ENCODE measurements at regions not wholly inside any gene's neighbourhood (a gene's known extent, or its start where the extent isn't known, plus 50 kb on each side); places are given as distances from the start of the nearest gene placed in this dataset.
"Not testable (repeated sequence)": the region's sequence is repeated elsewhere in the genome, so short reads cannot be mapped to it uniquely, and the experiment has no call there.

GRCh38 chr7:69335331-69335730, 262.9 kb upstream of the AUTS2 start:
- DNase-seq (ENCODE audit: low spot score) = no peak

GRCh38 chr7:69336976-69337375, 261.3 kb upstream of the AUTS2 start:
- no peak for DNase-seq (ENCODE audit: low spot score)

- no peak for DNase-seq (ENCODE audit: low spot score)
These were observed 260.1 kb upstream of the AUTS2 start for GRCh38 chr7:69338144-69338543.

- no peak for DNase-seq (ENCODE audit: low spot score)
These were observed 257.0 kb upstream of the AUTS2 start for GRCh38 chr7:69341288-69341687.

- no peak for DNase-seq (ENCODE audit: low spot score)
These were observed 256.0 kb upstream of the AUTS2 start for GRCh38 chr7:69342154-69342884.

DNA sequence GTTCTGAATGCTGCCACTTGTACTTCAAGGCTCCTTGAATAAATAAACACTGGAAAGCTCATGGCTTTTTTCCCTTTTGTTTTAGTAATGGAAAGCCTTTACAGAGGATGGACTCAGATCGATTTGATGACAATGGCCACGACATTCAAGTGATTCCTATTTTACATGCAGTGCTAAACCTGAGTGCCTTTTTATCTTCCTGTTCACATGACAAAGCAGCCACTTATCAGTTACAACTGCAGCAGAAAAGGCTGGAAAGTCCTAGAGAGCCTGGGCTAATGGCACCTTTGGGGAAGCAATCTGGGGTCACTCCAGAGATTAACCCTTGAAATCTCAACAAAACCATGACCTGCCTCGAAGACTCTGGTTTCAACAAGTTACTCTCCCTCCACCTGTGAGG, 249.0 kb upstream of the AUTS2 start:
- no peak for DNase-seq (ENCODE audit: low spot score)

DNA sequence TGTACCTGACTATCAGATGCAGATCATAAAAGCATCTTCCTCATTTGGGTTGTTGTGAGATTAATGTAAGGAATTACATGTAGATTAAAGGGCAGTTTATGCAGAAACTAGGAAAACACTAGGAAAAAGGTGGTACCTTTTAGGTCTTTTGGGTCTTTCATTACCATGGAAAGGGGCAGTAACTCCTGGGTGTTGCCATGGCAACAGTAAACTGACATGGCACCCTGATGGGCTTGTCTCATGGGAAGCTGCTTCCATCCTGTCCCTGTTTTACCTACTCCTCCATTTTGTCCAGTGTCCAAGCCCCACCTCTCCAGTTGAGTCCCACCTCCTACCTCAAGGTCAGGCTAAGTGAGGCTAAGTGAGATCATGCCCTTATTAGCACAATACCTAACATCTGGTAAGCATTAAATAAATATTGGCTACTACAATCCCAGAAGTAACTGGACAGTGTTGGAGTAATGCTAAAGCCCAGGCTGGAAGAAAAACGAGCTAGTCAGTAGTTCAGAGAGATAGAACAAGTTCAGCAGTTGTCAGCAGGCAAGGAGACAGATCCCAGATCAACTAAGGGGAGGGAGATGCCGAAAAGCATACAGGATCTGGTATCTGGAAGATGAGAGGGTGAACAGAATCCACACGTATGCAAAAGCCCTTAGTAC, 240.0 kb upstream of the AUTS2 start:
- no peak for DNase-seq (ENCODE audit: low spot score)

DNA sequence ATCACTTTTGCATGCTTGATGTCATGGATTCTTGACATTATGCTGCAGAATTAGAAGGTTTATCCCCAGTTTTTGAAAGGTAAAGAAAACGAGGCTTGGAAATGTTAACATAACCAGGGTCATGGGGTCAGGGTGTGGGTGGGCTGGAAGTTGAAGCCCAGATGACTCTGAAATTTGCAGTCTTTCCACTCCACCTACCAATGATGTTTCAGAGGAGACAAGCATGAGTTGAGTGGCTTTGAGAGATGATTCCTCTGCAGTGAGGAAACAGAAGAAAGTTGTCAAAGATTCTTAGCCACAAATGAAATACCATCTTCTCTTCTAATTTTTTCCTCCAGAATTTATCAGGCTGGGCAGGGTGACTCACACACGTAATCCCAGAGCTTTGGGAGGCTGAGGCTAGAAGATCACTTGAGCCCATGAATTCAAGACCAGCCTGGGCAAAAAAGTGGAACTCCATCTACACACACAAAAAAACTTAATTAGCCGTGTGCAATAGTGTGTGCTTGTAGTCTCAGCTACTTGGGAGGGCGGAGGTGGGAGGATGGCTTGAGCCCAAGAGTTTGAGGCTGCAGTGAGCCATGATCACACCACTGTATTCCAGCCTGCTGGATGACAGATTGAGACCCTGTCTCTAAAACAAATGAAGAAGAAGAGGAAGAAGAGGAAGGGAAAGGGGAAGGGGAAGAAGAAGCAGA, 239.1 kb upstream of the AUTS2 start:
- no peak for DNase-seq (ENCODE audit: low spot score)

DNA sequence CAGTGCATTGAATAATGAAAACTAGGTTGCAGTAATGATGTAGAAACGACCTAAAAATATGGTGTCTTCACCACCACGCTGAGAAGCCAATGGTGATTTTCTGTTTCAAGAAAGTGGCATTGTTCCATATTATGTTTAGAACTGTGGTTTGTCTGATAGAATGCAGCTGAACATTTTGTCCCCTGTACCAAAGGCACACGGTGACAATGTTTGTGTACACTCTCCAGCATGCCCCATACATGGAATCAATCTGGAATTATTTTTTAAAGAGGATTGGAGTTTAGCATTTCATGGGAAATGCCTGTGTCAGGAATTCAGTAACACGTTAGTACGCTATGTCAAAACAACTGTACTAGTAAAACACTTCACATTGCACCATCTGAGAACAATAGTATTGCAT, 237.4 kb upstream of the AUTS2 start:
- no peak for DNase-seq (ENCODE audit: low spot score)

DNA sequence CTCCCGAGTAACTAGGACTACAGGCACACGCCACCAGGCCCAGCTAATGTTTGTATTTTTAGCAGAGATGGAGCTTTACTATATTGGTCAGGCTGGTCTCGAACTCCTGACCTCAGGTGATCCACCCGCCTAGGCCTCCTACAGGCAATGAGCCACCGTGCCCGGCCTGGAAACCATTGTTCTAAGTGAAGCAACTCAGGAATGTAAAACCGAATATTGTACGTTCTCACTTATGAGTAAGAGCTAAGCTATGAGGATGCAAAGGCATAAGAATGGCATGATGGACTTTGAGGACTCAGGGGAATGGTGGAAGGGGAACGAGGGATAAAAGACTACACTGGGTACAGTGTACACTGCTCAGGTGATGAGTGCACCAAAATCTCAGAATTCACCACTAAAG, 235.1 kb upstream of the AUTS2 start:
- DNase-seq (ENCODE audit: low spot score) = no peak

- DNase-seq (ENCODE audit: low spot score) = no peak
These were observed 233.2 kb upstream of the AUTS2 start for GRCh38 chr7:69364813-69365643.

- no peak for DNase-seq (ENCODE audit: low spot score)
These were observed 232.6 kb upstream of the AUTS2 start for GRCh38 chr7:69365651-69366192.

GRCh38 chr7:69367780-69368179, 230.5 kb upstream of the AUTS2 start:
- peak; percentile 33 for DNase-seq (ENCODE audit: low spot score)

- DNase-seq (ENCODE audit: low spot score) = no peak
These were observed 224.9 kb upstream of the AUTS2 start for GRCh38 chr7:69373171-69374043.

DNA sequence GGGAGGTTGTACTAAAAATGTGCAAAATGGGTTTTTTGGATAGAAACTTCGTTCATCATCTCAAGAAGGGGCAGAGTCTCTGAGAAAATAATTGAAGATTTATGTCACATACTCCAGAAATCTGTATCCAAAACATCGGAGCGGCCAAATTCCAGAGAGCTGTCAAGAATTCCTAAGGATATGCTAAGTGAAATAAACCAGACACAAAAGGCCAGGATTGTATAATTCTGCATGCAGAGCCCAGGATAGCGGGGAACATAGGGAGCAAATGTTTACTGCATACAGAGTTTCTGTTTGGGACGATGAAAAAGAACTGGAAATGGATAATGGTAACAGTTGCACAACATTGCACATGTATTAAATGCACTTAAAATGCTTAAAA, 224.2 kb upstream of the AUTS2 start:
- no peak for DNase-seq (ENCODE audit: low spot score)

GRCh38 chr7:69377191-69377590, 221.1 kb upstream of the AUTS2 start:
- DNase-seq (ENCODE audit: low spot score) = no peak

DNA sequence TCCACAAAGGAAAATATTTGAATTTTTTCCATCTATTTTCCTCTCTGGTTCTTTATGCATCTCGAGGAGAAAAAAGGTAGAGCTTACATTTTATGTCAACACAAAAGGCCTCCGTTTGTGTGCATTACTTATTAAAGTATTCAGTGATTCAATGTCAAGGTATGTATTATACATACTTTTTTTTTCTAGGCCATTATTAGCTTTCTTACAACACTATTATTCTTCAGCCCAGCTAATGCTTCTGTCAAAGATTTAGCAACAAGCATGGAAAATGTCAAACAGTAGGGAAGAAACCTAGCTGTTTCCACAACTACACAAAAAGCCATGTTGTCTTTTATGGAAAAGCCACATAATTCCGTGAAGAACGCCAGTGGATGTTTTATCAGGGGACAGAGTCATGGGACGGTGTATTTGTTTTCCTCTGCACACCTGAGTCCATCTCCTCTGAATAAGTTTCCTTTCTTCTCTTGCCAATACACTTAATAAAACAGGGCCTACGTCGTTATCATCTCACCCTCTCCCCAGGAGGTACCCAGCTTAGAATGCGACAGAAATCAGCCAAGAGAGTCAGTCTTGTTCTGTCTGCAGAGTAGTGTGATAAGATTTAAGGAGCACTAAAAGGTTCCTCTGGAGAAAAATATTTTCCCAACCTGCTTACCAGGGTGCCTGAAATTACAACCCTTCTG, 209.7 kb upstream of the AUTS2 start:
- no peak for DNase-seq (ENCODE audit: low spot score)

- no peak for DNase-seq (ENCODE audit: low spot score)
These were observed 209.1 kb upstream of the AUTS2 start for GRCh38 chr7:69389216-69389615.

GRCh38 chr7:69393912-69394311, 204.4 kb upstream of the AUTS2 start:
- DNase-seq (ENCODE audit: low spot score) = not testable (repeated sequence)

GRCh38 chr7:69395061-69395714, 203.1 kb upstream of the AUTS2 start:
- no peak for DNase-seq (ENCODE audit: low spot score)
